A549 (cell line): ENCODE measurements at regions not wholly inside any gene's neighbourhood (a gene's known extent, or its start where the extent isn't known, plus 50 kb on each side); places are given as distances from the start of the nearest gene placed in this dataset.

Source experiments
- ATAC-seq, 2 experiments: fragments of 200-7000 bp in 1 of 2; fragments of >200 bp in 1 of 2; cut with Nextera tagmentation in 1 of 2; cut with Tn5 transposase in 1 of 2; 3 replicates each; pipeline versions ENCODE4 v1.8.0 to v1.9.1; 2018 to 2020; ENCODE audit warnings: mild to moderate bottlenecking in 1 of 2, moderate library complexity in 1 of 2
- CTCF ChIA-PET: fragments of 300-600 bp; sonication (Branson Sonifier 250); formaldehyde crosslinking; extraction: SDS; loops from one replicate; lab custom pipeline; 2021; ENCODE audit warnings: antibody characterized with exemption, inconsistent platforms; lab: Yijun Ruan, JAX
- POLR2A ChIA-PET: fragments of 350-600 bp; formaldehyde crosslinking; extraction: SDS; loops from one replicate; lab custom pipeline; 2021; ENCODE audit warnings: antibody characterized with exemption, inconsistent platforms; lab: Yijun Ruan, JAX
- DNase-seq, 2 experiments: peaks; one replicate each; pipeline versions ENCODE4 v3.0.0 to v3.0.0-alpha.2; 2011 to 2016; ENCODE audit warnings: low read depth in 1 of 2, low spot score in 1 of 2
- FAIRE-seq: peaks from 2 replicates; lab custom pipeline; 2011; peaks lifted over from hg19 to GRCh38; lab: Jason Lieb, UNC
- H3K27ac ChIP-seq, 2 experiments: fragments of >200 bp; sonication (Bioruptor Twin); formaldehyde crosslinking; 3 replicates each; pipeline ENCODE4 v1.5.1; 2016 to 2017
- H3K4me1 ChIP-seq: fragments of >200 bp; sonication (Bioruptor Twin); formaldehyde crosslinking; 3 replicates; pipeline ENCODE4 v1.6.1; 2016
- H3K4me2 ChIP-seq: fragments of >200 bp; sonication (Bioruptor Twin); formaldehyde crosslinking; 3 replicates; pipeline ENCODE4 v1.6.1; 2016
- H3K4me3 ChIP-seq: fragments of >200 bp; sonication (Bioruptor Twin); formaldehyde crosslinking; 3 replicates; pipeline ENCODE4 v1.5.1; 2016
- H3K9me3 ChIP-seq: fragments of >200 bp; sonication (Bioruptor Twin); formaldehyde crosslinking; 3 replicates; pipeline ENCODE4 v1.6.1; 2016
- ATOH8 ChIP-seq: fragments of 250-450 bp; sonication (Bioruptor Pico); IDR thresholded peaks from 2 replicates; pipeline ENCODE4 v1.5.0; 2020; ENCODE audit warnings: low read depth, mild to moderate bottlenecking, moderate library complexity
- BCL3 ChIP-seq: fragments of >200 bp; sonication (Bioruptor Twin); formaldehyde crosslinking; IDR thresholded peaks from 3 replicates; pipeline ENCODE4 v1.6.1; 2016
- CBX2 ChIP-seq: fragments of 200-600 bp; sonication (generic); IDR thresholded peaks from 2 replicates; pipeline ENCODE4 v1.6.1; 2016; ENCODE audit warnings: low read depth, mild to moderate bottlenecking, borderline replicate concordance
- CBX8 ChIP-seq: fragments of 200-600 bp; sonication (generic); IDR thresholded peaks from 2 replicates; pipeline ENCODE4 v1.6.1; 2016
- CEBPB ChIP-seq, 2 experiments: fragments of >200 bp in 1 of 2; sonication (Bioruptor Twin) in 1 of 2; formaldehyde crosslinking in 1 of 2; IDR thresholded peaks; 2 replicates each; pipeline ENCODE4 v1.6.1; 2012 to 2016
- EHMT2 ChIP-seq: fragments of 200-600 bp; sonication (generic); IDR thresholded peaks from 2 replicates; pipeline ENCODE4 v1.6.1; 2016; ENCODE audit warnings: antibody characterized with exemption, low read depth, mild to moderate bottlenecking, moderate library complexity
- ELK1 ChIP-seq: fragments of 150-350 bp; IDR thresholded peaks from 2 replicates; pipeline ENCODE4 v1.6.1; 2014; ENCODE audit warnings: low read depth, mild to moderate bottlenecking, low read length
- FOSL2 ChIP-seq, 2 experiments: fragments of 450-650 bp in 1 of 2; fragments of >200 bp in 1 of 2; sonication (Bioruptor Twin) in 1 of 2; formaldehyde crosslinking; IDR thresholded peaks; 2 replicates each; pipeline versions ENCODE4 v1.5.0 to v1.6.1; 2016 to 2020; ENCODE audit warnings: mild to moderate bottlenecking in 1 of 2, moderate library complexity in 1 of 2
- GATA3 ChIP-seq: IDR thresholded peaks from 2 replicates; pipeline ENCODE4 v1.6.1; 2012; ENCODE audit warnings: borderline replicate concordance
- HDAC2 ChIP-seq: fragments of 200-600 bp; sonication (generic); IDR thresholded peaks from 2 replicates; pipeline ENCODE4 v1.6.1; 2016
- HMGXB4 ChIP-seq: fragments of 250-450 bp; sonication (Bioruptor Pico); IDR thresholded peaks from 2 replicates; pipeline ENCODE4 v1.5.0; 2021; ENCODE audit warnings: mild to moderate bottlenecking, moderate library complexity, borderline replicate concordance
- HOXB5 ChIP-seq: fragments of 250-450 bp; sonication (Bioruptor Pico); IDR thresholded peaks from 2 replicates; pipeline ENCODE4 v1.5.0; 2020; ENCODE audit warnings: mild to moderate bottlenecking, moderate library complexity
- KDM5A ChIP-seq: fragments of 200-600 bp; sonication (generic); IDR thresholded peaks from 2 replicates; pipeline ENCODE4 v1.6.1; 2016; ENCODE audit warnings: antibody characterized with exemption, mild to moderate bottlenecking
- MYC ChIP-seq: IDR thresholded peaks from 2 replicates; pipeline ENCODE4 v1.6.1; 2012; ENCODE audit warnings: mild to moderate bottlenecking, inconsistent platforms, low read length, improper control_type of control experiment, borderline replicate concordance
- NR3C1 ChIP-seq: fragments of >200 bp; sonication (Bioruptor Twin); formaldehyde crosslinking; IDR thresholded peaks from 3 replicates; pipeline ENCODE4 v1.6.1; 2017
- RAD21 ChIP-seq, 2 experiments: fragments of >200 bp in 1 of 2; sonication (Bioruptor Twin) in 1 of 2; formaldehyde crosslinking in 1 of 2; IDR thresholded peaks in 1 of 2; conservative IDR thresholded peaks in 1 of 2; 2 replicates in 1 of 2; 3 replicates in 1 of 2; pipeline ENCODE4 v1.6.1; 2012 to 2018; ENCODE audit warnings: inconsistent platforms in 1 of 2
- RNF2 ChIP-seq: fragments of 200-600 bp; sonication (generic); IDR thresholded peaks from 2 replicates; pipeline ENCODE4 v1.6.1; 2016; ENCODE audit warnings: low read depth, mild to moderate bottlenecking, antibody characterized with exemption, moderate library complexity, borderline replicate concordance
- TP53 ChIP-seq: fragments of 250-450 bp; sonication (Bioruptor Pico); IDR thresholded peaks from 2 replicates; pipeline ENCODE4 v1.5.0; 2021; ENCODE audit warnings: mild to moderate bottlenecking, moderate library complexity
- ZC3H11A ChIP-seq: fragments of 450-650 bp; IDR thresholded peaks from 2 replicates; pipeline ENCODE4 v1.6.1; 2014; ENCODE audit warnings: antibody characterized with exemption, mild to moderate bottlenecking
- WGBS: methylation state at CpG from one replicate; pipeline ENCODE4 v1.1.6; 2017; ENCODE audit errors: missing lambda C conversion rate; 5-methylcytosine and 5-hydroxymethylcytosine counted together

- WGBS: 100% methylated on average over 1 of the region's 1 CpG
- no peak for TF ChIP-seq CBX2
- TF ChIP-seq TP53 (CRISPR knock-in tag): no peak
- TF ChIP-seq EHMT2: no peak
- TF ChIP-seq FOSL2 (IDR thresholded peaks at IDR 0.05): no peak
- no peak for TF ChIP-seq FOSL2 (CRISPR knock-in tag; IDR thresholded peaks at IDR 0.05)
- TF ChIP-seq GATA3: no peak
- TF ChIP-seq HOXB5 (CRISPR knock-in tag): no peak
- TF ChIP-seq CEBPB (IDR thresholded peaks at IDR 0.05): no peak
- H3K9me3 ChIP-seq: no peaks in the 10 kb centered on the region; the same call in 2 of the 3 replicates
- no peaks in the 10 kb centered on the region for H3K4me1 ChIP-seq
- no peak overlapping the region for H3K4me3 ChIP-seq
- ATAC-seq (no peak), DNase-seq (no peak), FAIRE-seq (no peak)
- H3K4me2 ChIP-seq: no peak overlapping the region
- ChIA-PET POLR2A (no interaction called here), CTCF (no interaction called here)
- H3K27ac ChIP-seq: no peak overlapping the region
Measured at GRCh38 chr6:40181367-40181766, 247.1 kb upstream of the MOCS1 start.

- no peak for TF ChIP-seq HOXB5 (CRISPR knock-in tag)
- no peak for TF ChIP-seq EHMT2
- no peak for TF ChIP-seq RNF2
- no peak for TF ChIP-seq FOSL2 (IDR thresholded peaks at IDR 0.05)
- TF ChIP-seq FOSL2 (CRISPR knock-in tag; IDR thresholded peaks at IDR 0.05): no peak
- no peak for TF ChIP-seq KDM5A
- no peak for TF ChIP-seq CBX8
- TF ChIP-seq TP53 (CRISPR knock-in tag): no peak
- no peak for TF ChIP-seq HDAC2
- no peak for TF ChIP-seq NR3C1
- no peak for TF ChIP-seq ZC3H11A
- no peak for TF ChIP-seq HMGXB4 (CRISPR knock-in tag)
- TF ChIP-seq ATOH8 (CRISPR knock-in tag): no peak
- no peak for TF ChIP-seq MYC
- no peak for TF ChIP-seq ELK1
- ChIA-PET CTCF (no interaction called here), POLR2A (no interaction called here)
- Histone ChIP-seq H3K4me2 (no peak overlapping the region), H3K4me1 (no peaks in the 10 kb centered on the region), H3K9me3 (no peaks in the 10 kb centered on the region; the same call in 2 of the 3 replicates), H3K27ac (no peak overlapping the region), H3K4me3 (no peak overlapping the region)
- FAIRE-seq (no peak), ATAC-seq (no peak), DNase-seq (no peak)
- WGBS: 2% methylated on average over 3 of the region's 3 CpGs
Measured at GRCh38 chr6:40180271-40180670, 246.0 kb upstream of the MOCS1 start.

GRCh38 chr6:40179496-40179895, 245.2 kb upstream of the MOCS1 start:
- ATAC-seq (no peak), DNase-seq (no peak), FAIRE-seq (no peak)
- no peak overlapping the region for H3K4me2 ChIP-seq
- no peak overlapping the region for H3K4me3 ChIP-seq
- ChIA-PET POLR2A (no interaction called here), CTCF (no interaction called here)
- no peak overlapping the region for H3K27ac ChIP-seq
- TF ChIP-seq HDAC2 (no peak), RAD21 (conservative IDR thresholded peaks at IDR 0.05 in 1 of 2, IDR thresholded peaks at IDR 0.05 in 1 of 2) (no peak), BCL3 (no peak)
- H3K4me1 ChIP-seq: no peaks in the 10 kb centered on the region
- no peaks in the 10 kb centered on the region; the same call in 2 of the 3 replicates for H3K9me3 ChIP-seq
- 4% methylated on average over 1 of the region's 1 CpG for WGBS
